OCI-LY3 (cell line): ENCODE measurements at regions not wholly inside any gene's neighbourhood (a gene's known extent, or its start where the extent isn't known, plus 50 kb on each side); places are given as distances from the start of the nearest gene placed in this dataset.
"Not testable (repeated sequence)": the region's sequence is repeated elsewhere in the genome, so short reads cannot be mapped to it uniquely, and the experiment has no call there.

Experiments
- H2AFZ ChIP-seq: fragments of 200-600, 300-600 bp; shearing (Covaris generic); 2 replicates; pipeline ENCODE4 v1.6.0; 2014; ENCODE audit warnings: antibody characterized with exemption, low read depth, low read length
- H3K27ac ChIP-seq: fragments of 200-600, 300-600 bp; sonication (generic); 2 replicates; pipeline ENCODE4 v1.5.1; 2014; ENCODE audit warnings: mild to moderate bottlenecking, low read length, moderate library complexity, mixed read lengths
- H3K27me3 ChIP-seq: fragments of 200-600, 300-600 bp; sonication (generic); 2 replicates; pipeline ENCODE4 v1.6.1; 2014; ENCODE audit warnings: low read depth, low read length, mixed read lengths
- H3K36me3 ChIP-seq: fragments of 200-600, 300-600 bp; sonication (generic); replicated peaks from 2 replicates; pipeline ENCODE3; 2014; ENCODE audit warnings: low read depth, low read length, mixed read lengths
- H3K4me1 ChIP-seq: fragments of 300-600, 200-600 bp; sonication (generic); 2 replicates; pipeline ENCODE4 v1.6.1; 2014; ENCODE audit warnings: low read length, mixed read lengths
- H3K4me2 ChIP-seq: fragments of 200-600, 300-600 bp; sonication (generic); 2 replicates; pipeline ENCODE4 v1.6.1; 2014; ENCODE audit warnings: low read length, mixed read lengths
- H3K4me3 ChIP-seq: fragments of 300-600, 200-600 bp; sonication (generic); 2 replicates; pipeline ENCODE4 v1.5.1; 2014; ENCODE audit warnings: antibody characterized with exemption, mild to moderate bottlenecking, low read length, moderate library complexity
- H3K79me2 ChIP-seq: fragments of 300-600, 200-600 bp; shearing (Covaris generic); 2 replicates; pipeline ENCODE4 v1.6.1; 2014; ENCODE audit warnings: mild to moderate bottlenecking, low read length, mixed read lengths
- H3K9ac ChIP-seq: fragments of 300-600, 200-600 bp; shearing (Covaris generic); 2 replicates; pipeline ENCODE4 v1.6.0; 2014; ENCODE audit warnings: mild to moderate bottlenecking, low read length, moderate library complexity
- H3K9me3 ChIP-seq: fragments of 200-600, 300-600 bp; shearing (Covaris generic); 2 replicates; pipeline ENCODE4 v1.6.1; 2014; ENCODE audit warnings: low read length, mixed read lengths; ENCODE audit not compliant: insufficient read depth
- H4K20me1 ChIP-seq: fragments of 200-600, 300-600 bp; sonication (generic); 2 replicates; pipeline ENCODE4 v1.6.1; 2016; ENCODE audit warnings: low read length, mixed read lengths; ENCODE audit not compliant: insufficient read depth
- EZH2phosphoT487 ChIP-seq: fragments of 200-600 bp; shearing (Covaris generic); IDR thresholded peaks from 2 replicates; pipeline ENCODE4 v1.6.1; 2018; ENCODE audit warnings: antibody characterized with exemption, mixed run types, low read depth
- TF ChIP-seq, protein P1 (sequence below): fragments of 200-600, 300-600 bp; sonication (generic); IDR thresholded peaks from 2 replicates; pipeline ENCODE4 v1.5.1; 2014; ENCODE audit warnings: antibody characterized with exemption, low read length, low read depth

- H3K4me2 ChIP-seq = no peak overlapping the region
- H3K4me1 ChIP-seq = no peaks in the 10 kb centered on the region
- no peak overlapping the region for H3K4me3 ChIP-seq
- no peaks in the 10 kb centered on the region for H3K36me3 ChIP-seq
- no peaks in the 10 kb centered on the region for H3K9me3 ChIP-seq
- TF ChIP-seq EZH2phosphoT487 = no peak
- TF ChIP-seq, protein P1, sequence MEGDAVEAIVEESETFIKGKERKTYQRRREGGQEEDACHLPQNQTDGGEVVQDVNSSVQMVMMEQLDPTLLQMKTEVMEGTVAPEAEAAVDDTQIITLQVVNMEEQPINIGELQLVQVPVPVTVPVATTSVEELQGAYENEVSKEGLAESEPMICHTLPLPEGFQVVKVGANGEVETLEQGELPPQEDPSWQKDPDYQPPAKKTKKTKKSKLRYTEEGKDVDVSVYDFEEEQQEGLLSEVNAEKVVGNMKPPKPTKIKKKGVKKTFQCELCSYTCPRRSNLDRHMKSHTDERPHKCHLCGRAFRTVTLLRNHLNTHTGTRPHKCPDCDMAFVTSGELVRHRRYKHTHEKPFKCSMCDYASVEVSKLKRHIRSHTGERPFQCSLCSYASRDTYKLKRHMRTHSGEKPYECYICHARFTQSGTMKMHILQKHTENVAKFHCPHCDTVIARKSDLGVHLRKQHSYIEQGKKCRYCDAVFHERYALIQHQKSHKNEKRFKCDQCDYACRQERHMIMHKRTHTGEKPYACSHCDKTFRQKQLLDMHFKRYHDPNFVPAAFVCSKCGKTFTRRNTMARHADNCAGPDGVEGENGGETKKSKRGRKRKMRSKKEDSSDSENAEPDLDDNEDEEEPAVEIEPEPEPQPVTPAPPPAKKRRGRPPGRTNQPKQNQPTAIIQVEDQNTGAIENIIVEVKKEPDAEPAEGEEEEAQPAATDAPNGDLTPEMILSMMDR = no peak
- no peaks in the 10 kb centered on the region for H3K79me2 ChIP-seq
- no peaks in the 10 kb centered on the region for H4K20me1 ChIP-seq
- no peaks in the 10 kb centered on the region for H3K27me3 ChIP-seq
- H3K27ac ChIP-seq = no peak overlapping the region
- H2AFZ ChIP-seq = no peak overlapping the region
- no peak overlapping the region for H3K9ac ChIP-seq
Measured at GRCh38 chr12:131197490-131197889, 243.8 kb downstream of the ADGRD1 start.

DNA sequence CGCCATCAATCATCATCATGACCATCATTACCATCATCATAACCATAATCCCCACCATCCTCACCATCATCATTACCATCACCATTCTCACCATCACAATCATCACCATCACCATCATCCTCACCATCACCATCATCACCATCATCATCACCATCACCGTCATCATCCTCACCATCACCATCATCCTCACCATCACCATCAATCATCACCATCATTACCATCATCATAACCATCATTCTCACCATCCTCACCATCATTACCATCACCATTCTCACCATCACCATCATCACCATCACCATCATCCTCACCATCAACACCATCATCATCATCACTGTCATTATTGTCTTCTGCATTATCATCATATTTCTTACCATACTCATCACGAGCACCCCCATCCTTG, 245.5 kb downstream of the ADGRD1 start:
- Histone ChIP-seq H3K27ac (no peak overlapping the region), H3K9me3 (no peaks in the 10 kb centered on the region), H3K4me3 (no peak overlapping the region), H3K79me2 (no peaks in the 10 kb centered on the region), H3K9ac (no peak overlapping the region), H3K4me2 (no peak overlapping the region), H3K4me1 (no peaks in the 10 kb centered on the region), H3K27me3 (no peaks in the 10 kb centered on the region), H2AFZ (no peak overlapping the region), H4K20me1 (no peaks in the 10 kb centered on the region), H3K36me3 (no peaks in the 10 kb centered on the region)
- TF ChIP-seq, protein P1 = no peak
- TF ChIP-seq EZH2phosphoT487 = no peak

GRCh38 chr12:131201912-131202311, 248.2 kb downstream of the ADGRD1 start:
- not testable (repeated sequence) for H3K27ac ChIP-seq, H3K4me1 ChIP-seq, H4K20me1 ChIP-seq, H3K9me3 ChIP-seq, H3K4me2 ChIP-seq, H3K27me3 ChIP-seq, H2AFZ ChIP-seq, H3K36me3 ChIP-seq, H3K9ac ChIP-seq, H3K4me3 ChIP-seq, H3K79me2 ChIP-seq

- no peak overlapping the region for H2AFZ ChIP-seq
- H3K4me2 ChIP-seq = no peak overlapping the region
- H3K9ac ChIP-seq = no peak overlapping the region
- H4K20me1 ChIP-seq = no peaks in the 10 kb centered on the region
- TF ChIP-seq EZH2phosphoT487 = no peak
- TF ChIP-seq, protein P1 = no peak
- H3K9me3 ChIP-seq = no peaks in the 10 kb centered on the region
- H3K36me3 ChIP-seq = no peaks in the 10 kb centered on the region
- H3K4me3 ChIP-seq = no peak overlapping the region
- no peak overlapping the region for H3K27ac ChIP-seq
- no peaks in the 10 kb centered on the region for H3K79me2 ChIP-seq
- H3K4me1 ChIP-seq = no peaks in the 10 kb centered on the region
- no peaks in the 10 kb centered on the region for H3K27me3 ChIP-seq
Measured at GRCh38 chr12:131202592-131203378, 249.1 kb downstream of the ADGRD1 start.
